DOHH2 (cell line): ENCODE measurements at regions not wholly inside any gene's neighbourhood (a gene's known extent, or its start where the extent isn't known, plus 50 kb on each side); places are given as distances from the start of the nearest gene placed in this dataset.
"Not testable (repeated sequence)": the region's sequence is repeated elsewhere in the genome, so short reads cannot be mapped to it uniquely, and the experiment has no call there.

Experiments used
- EZH2phosphoT487 ChIP-seq: fragments of 200-600 bp; sonication (generic); IDR thresholded peaks from 2 replicates; pipeline ENCODE4 v1.6.1; 2017; ENCODE audit warnings: borderline replicate concordance, mild to moderate bottlenecking, antibody characterized with exemption, low read length, moderate library complexity, mixed read lengths
- TF ChIP-seq, protein P1 (sequence below): fragments of 200-600 bp; sonication (generic); IDR thresholded peaks from one replicate; pipeline ENCODE4 v1.5.1; 2014; ENCODE audit warnings: antibody characterized with exemption, mild to moderate bottlenecking, low read depth, low read length; ENCODE audit not compliant: poor library complexity, severe bottlenecking

GRCh38 chr11:13218685-13219084, 58.9 kb upstream of the BMAL1 start:
- TF ChIP-seq, protein P1, sequence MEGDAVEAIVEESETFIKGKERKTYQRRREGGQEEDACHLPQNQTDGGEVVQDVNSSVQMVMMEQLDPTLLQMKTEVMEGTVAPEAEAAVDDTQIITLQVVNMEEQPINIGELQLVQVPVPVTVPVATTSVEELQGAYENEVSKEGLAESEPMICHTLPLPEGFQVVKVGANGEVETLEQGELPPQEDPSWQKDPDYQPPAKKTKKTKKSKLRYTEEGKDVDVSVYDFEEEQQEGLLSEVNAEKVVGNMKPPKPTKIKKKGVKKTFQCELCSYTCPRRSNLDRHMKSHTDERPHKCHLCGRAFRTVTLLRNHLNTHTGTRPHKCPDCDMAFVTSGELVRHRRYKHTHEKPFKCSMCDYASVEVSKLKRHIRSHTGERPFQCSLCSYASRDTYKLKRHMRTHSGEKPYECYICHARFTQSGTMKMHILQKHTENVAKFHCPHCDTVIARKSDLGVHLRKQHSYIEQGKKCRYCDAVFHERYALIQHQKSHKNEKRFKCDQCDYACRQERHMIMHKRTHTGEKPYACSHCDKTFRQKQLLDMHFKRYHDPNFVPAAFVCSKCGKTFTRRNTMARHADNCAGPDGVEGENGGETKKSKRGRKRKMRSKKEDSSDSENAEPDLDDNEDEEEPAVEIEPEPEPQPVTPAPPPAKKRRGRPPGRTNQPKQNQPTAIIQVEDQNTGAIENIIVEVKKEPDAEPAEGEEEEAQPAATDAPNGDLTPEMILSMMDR, result not testable (repeated sequence)
- TF ChIP-seq EZH2phosphoT487, result not testable (repeated sequence)
